PC-3 (cell line): ENCODE measurements at regions not wholly inside any gene's neighbourhood (a gene's known extent, or its start where the extent isn't known, plus 50 kb on each side); places are given as distances from the start of the nearest gene placed in this dataset.

ENCODE experiments used
- ATAC-seq: fragments of 200-7000 bp; cut with Tn5 transposase; 2 replicates; pipeline ENCODE4 v1.9.1; 2020; ENCODE audit warnings: mild to moderate bottlenecking, moderate library complexity
- BruUV-seq: library from RNA; stranded (reverse); fragments of 400-500 nt; replicated peaks from 2 replicates; lab custom pipeline; 2021; lab: Mats Ljungman, UMichigan
- CTCF ChIA-PET: fragments of 300-600 bp; sonication (Branson Sonifier 250); formaldehyde crosslinking; loops from one replicate; lab custom pipeline; 2022; ENCODE audit warnings: antibody characterized with exemption; lab: Charles Lee
- POLR2A ChIA-PET: fragments of 300-600 bp; sonication (Branson Sonifier 250); formaldehyde crosslinking; loops from one replicate; lab custom pipeline; 2022; ENCODE audit warnings: antibody characterized with exemption; ENCODE audit not compliant: unreplicated experiment; lab: Charles Lee
- DNase-seq: peaks from one replicate; pipeline ENCODE4 v3.0.0-alpha.2; 2015
- H2AFZ ChIP-seq: fragments of 300-600 bp; sonication (generic); 2 replicates; pipeline ENCODE4 v1.6.0; 2016; ENCODE audit warnings: antibody characterized with exemption, low read length
- H3F3A ChIP-seq: fragments of 300-600 bp; sonication (generic); one replicate; pipeline ENCODE4 v1.6.0; 2017; ENCODE audit warnings: antibody characterized with exemption, low read length, control low read depth, mild to moderate bottlenecking; ENCODE audit not compliant: unreplicated experiment
- H3K27ac ChIP-seq: fragments of 300-600 bp; sonication (generic); 2 replicates; pipeline ENCODE4 v1.5.1; 2016; ENCODE audit warnings: mild to moderate bottlenecking, low read length
- H3K27me3 ChIP-seq: fragments of 300-600 bp; sonication (generic); 2 replicates; pipeline ENCODE4 v1.6.1; 2016; ENCODE audit warnings: low read length, mixed read lengths
- H3K36me3 ChIP-seq: fragments of 300-600 bp; sonication (generic); 2 replicates; pipeline ENCODE4 v1.6.1; 2016; ENCODE audit warnings: low read depth, mixed run types, low read length, mixed read lengths
- H3K4me1 ChIP-seq: fragments of 300-600 bp; sonication (generic); 2 replicates; pipeline ENCODE4 v1.5.1; 2016; ENCODE audit warnings: low read length; ENCODE audit not compliant: insufficient read depth
- H3K4me2 ChIP-seq: fragments of 300-600 bp; sonication (generic); 2 replicates; pipeline ENCODE4 v1.6.0; 2016; ENCODE audit warnings: low read length
- H3K4me3 ChIP-seq: fragments of 300-600 bp; sonication (generic); 2 replicates; pipeline ENCODE4 v1.5.1; 2016; ENCODE audit warnings: mild to moderate bottlenecking, low read length, mixed read lengths
- H3K79me2 ChIP-seq: fragments of 300-600 bp; sonication (generic); 2 replicates; pipeline ENCODE4 v1.6.1; 2017; ENCODE audit warnings: low read length, mixed read lengths
- H3K9ac ChIP-seq: fragments of 300-600 bp; sonication (generic); 2 replicates; pipeline ENCODE4 v1.6.0; 2016; ENCODE audit warnings: mild to moderate bottlenecking, low read length
- H3K9me2 ChIP-seq: fragments of 300-600 bp; sonication (generic); replicated peaks from 2 replicates; pipeline ENCODE4 v1.6.1; 2016; ENCODE audit warnings: mixed run types, low read length, mixed read lengths
- H3K9me3 ChIP-seq: fragments of 300-600 bp; sonication (generic); 2 replicates; pipeline ENCODE4 v1.6.1; 2016; ENCODE audit warnings: low read length, mixed read lengths
- H4K20me1 ChIP-seq: fragments of 300-600 bp; sonication (generic); 2 replicates; pipeline ENCODE4 v1.6.1; 2016; ENCODE audit warnings: low read length, mixed read lengths
- CTCF ChIP-seq: fragments of 300-600 bp; sonication (generic); conservative IDR thresholded peaks from 2 replicates; pipeline ENCODE4 v1.5.1; 2017; ENCODE audit warnings: antibody characterized with exemption, low read depth, mild to moderate bottlenecking, low read length
- EZH2 ChIP-seq: fragments of 300-600 bp; sonication (generic); IDR thresholded peaks from one replicate; pipeline ENCODE4 v1.6.1; 2017; ENCODE audit warnings: antibody characterized with exemption, mild to moderate bottlenecking, low read length; ENCODE audit not compliant: unreplicated experiment
- EZH2phosphoT487 ChIP-seq: fragments of 300-600 bp; sonication (generic); IDR thresholded peaks from 2 replicates; pipeline ENCODE4 v1.6.1; 2018; ENCODE audit warnings: mild to moderate bottlenecking, antibody characterized with exemption, low read length, borderline replicate concordance
- intact Hi-C: fragments of 100-400 bp; cut with micrococcal nuclease; formaldehyde crosslinking; loops from 2 replicates; pipeline ENCODE4 v1.9.0; 2023

- Histone ChIP-seq H3K27me3 (no peaks in the 10 kb centered on the region), H3K27ac (no peak overlapping the region), H3K9me2 (no peaks in the 10 kb centered on the region), H2AFZ (no peak overlapping the region), H3K4me1 (no peaks in the 10 kb centered on the region), H3K9me3 (no peaks in the 10 kb centered on the region), H3K4me3 (no peak overlapping the region), H3K36me3 (no peaks in the 10 kb centered on the region), H3K4me2 (no peak overlapping the region), H4K20me1 (no peaks in the 10 kb centered on the region), H3K79me2 (no peaks in the 10 kb centered on the region), H3F3A (no peaks in the 10 kb centered on the region), H3K9ac (no peak overlapping the region)
- CTCF ChIA-PET, result interaction anchor here (0.6 kb wide), 1 partner anchor 1869 kb away, joined by 3 read pairs; no protein-coding TSS in a partner anchor
- BruUV-seq, result no TSS peak
- POLR2A ChIA-PET, result no interaction called here
- no peak for DNase-seq
- intact Hi-C loops, result no loop called here
- no peak for ATAC-seq
- TF ChIP-seq EZH2, result no peak
- no peak for TF ChIP-seq EZH2phosphoT487
- TF ChIP-seq CTCF, result no peak
These were observed 168.5 kb upstream of the TEX13C start for GRCh38 chrX:125151146-125151545.

- no peak overlapping the region for H3K4me2 ChIP-seq
- H3K4me3 ChIP-seq, result no peak overlapping the region
- intact Hi-C loops, result no loop called here
- no peak overlapping the region for H3K27ac ChIP-seq
- no peaks in the 10 kb centered on the region for H3F3A ChIP-seq
- H3K4me1 ChIP-seq, result no peaks in the 10 kb centered on the region
- H3K27me3 ChIP-seq, result no peaks in the 10 kb centered on the region
- H3K36me3 ChIP-seq, result no peaks in the 10 kb centered on the region
- H3K9me3 ChIP-seq, result no peaks in the 10 kb centered on the region
- H3K9me2 ChIP-seq, result no peaks in the 10 kb centered on the region
- no peaks in the 10 kb centered on the region for H4K20me1 ChIP-seq
- no peak for DNase-seq
- H3K9ac ChIP-seq, result no peak overlapping the region
- no peaks in the 10 kb centered on the region for H3K79me2 ChIP-seq
- H2AFZ ChIP-seq, result no peak overlapping the region
- CTCF ChIA-PET, result no interaction called here
- ATAC-seq, result no peak
- POLR2A ChIA-PET, result no interaction called here
- TF ChIP-seq CTCF, result no peak
- TF ChIP-seq EZH2phosphoT487, result no peak
- TF ChIP-seq EZH2, result no peak
- BruUV-seq, result no TSS peak
These were observed 167.7 kb upstream of the TEX13C start for GRCh38 chrX:125152011-125152410.

GRCh38 chrX:125153621-125154020 lies 166.1 kb upstream of the TEX13C start:
- Histone ChIP-seq H3K4me2 (no peak overlapping the region), H3K4me3 (no peak overlapping the region)
- BruUV-seq, result no TSS peak

More at GRCh38 chrX:125153621-125154020, 166.1 kb upstream of the TEX13C start:
- Histone ChIP-seq H3K27ac (no peak overlapping the region), H3F3A (no peaks in the 10 kb centered on the region), H3K9me2 (no peaks in the 10 kb centered on the region), H3K9ac (no peak overlapping the region), H4K20me1 (no peaks in the 10 kb centered on the region), H3K79me2 (no peaks in the 10 kb centered on the region), H2AFZ (no peak overlapping the region), H3K27me3 (no peaks in the 10 kb centered on the region), H3K36me3 (no peaks in the 10 kb centered on the region), H3K4me1 (no peaks in the 10 kb centered on the region), H3K9me3 (no peaks in the 10 kb centered on the region)
- no peak for TF ChIP-seq CTCF
- TF ChIP-seq EZH2phosphoT487, result no peak
- no peak for TF ChIP-seq EZH2
- DNase-seq, result no peak
- ChIA-PET POLR2A (no interaction called here), CTCF (no interaction called here)
- no peak for ATAC-seq
- intact Hi-C loops, result no loop called here
